ENCODE measurements at regions not wholly inside any gene's neighbourhood (a gene's known extent, or its start where the extent isn't known, plus 50 kb on each side); places are given as distances from the start of the nearest gene placed in this dataset.
"Not testable (repeated sequence)": the region's sequence is repeated elsewhere in the genome, so short reads cannot be mapped to it uniquely, and the experiment has no call there.

DNA sequence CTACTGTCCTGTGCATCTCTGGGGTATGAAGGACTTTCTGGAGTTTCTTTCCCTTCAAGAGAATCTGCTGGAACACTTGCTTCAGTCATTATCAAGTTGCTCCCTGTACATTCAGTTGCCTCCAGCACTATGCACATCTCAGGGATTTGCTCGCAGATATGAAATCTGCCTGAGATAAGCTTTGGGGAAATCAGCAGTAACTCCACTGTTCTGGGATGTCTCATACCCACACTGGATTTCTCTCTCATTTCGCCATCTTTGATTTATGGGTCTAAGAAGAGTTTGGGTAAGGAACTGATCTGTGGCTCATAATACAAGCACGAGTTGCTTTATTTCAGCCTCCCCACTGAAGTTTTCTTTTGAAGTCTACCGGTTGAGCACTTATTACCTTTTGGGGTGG, 585.6 kb downstream of the PSAT1 start:
- no peak for DNase-seq

GRCh38 chr9:78884611-78885150, 587.8 kb downstream of the PSAT1 start:
- no peak for DNase-seq

DNA sequence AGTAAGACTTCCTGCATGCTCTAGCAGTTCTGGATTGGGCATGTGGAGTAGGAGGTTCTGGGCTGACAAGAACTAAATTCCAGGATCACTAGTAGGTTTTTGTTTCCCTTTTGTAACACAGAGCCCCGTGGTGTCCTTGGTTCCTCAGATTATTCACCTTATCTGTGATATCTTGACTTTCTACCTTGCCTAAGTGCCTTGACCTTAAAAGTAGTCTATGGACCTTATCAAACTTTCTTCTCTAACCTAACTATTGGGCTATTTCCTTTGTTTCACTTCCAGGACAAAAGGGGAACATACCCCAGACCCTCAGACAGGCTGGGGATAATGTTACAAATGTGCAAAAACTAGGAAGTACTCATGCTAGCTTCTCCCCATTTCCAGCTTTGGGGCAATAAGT, 595.3 kb downstream of the PSAT1 start:
- DNase-seq: no peak

DNA sequence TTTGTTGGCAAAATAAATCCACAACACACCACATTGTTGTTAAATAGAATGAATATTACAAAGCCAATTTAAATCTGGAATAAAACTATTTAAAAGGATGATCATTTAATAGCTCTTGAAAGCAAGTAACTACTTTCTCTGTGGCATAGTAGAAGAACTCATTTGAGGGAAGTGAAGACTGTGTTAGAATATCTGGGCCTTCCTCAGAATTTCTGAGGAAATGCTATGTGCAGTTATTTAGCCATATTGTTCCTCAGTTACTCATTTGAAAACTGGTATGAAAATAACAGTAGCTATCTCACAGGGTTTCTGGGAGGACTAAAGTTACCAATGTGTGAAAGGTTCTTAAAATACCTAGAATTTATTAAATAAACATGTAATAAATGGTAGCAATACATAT, 595.8 kb downstream of the PSAT1 start:
- no peak for DNase-seq

DNA sequence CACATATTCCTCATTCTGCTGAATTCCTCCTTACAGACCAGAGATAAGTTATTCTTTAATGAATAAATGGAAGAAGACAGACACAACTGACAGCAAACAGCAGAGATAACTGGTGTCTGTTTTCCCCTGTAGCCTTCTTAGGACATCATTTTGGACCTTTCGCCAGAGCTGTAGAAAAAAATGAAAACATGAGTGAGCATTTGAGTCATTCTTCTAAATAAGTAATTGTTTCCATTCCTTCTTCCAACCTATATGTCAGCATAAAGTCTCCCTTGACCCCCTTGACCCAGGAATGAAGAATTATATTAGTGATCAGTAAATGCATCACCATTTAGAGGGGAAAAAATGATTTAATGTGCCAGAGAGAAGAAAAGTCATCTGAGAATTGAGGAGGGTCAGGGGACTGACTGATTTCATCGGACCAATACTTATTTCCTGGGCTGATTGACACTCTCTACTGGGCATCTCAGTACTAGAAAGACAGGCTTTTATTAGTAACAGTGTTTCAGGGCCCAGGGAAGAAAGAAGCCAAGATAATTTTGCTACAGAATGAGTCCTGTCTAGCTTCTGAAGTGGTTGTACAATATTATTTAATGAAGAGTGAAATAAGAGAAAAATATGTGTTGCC, 597.0 kb downstream of the PSAT1 start:
- no peak for DNase-seq

DNA sequence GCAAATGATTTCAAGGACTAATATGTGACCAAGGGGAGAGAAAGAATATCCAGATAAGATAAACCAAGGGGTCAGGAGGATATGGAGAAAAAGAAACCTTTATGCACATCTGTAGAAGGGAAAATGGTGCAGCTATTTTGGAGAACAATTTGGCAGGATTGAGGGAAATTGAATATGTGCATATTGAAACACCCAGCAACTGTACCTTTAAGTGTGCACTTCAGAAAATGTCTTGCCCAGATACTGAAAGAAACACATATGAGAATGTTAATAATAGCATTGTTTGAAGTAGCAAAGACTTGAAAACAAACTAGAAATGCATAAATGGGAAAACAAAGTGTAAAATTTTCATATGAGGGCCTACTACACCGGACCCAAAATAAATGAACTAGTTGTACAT, 599.6 kb downstream of the PSAT1 start:
- DNase-seq: no peak

DNA sequence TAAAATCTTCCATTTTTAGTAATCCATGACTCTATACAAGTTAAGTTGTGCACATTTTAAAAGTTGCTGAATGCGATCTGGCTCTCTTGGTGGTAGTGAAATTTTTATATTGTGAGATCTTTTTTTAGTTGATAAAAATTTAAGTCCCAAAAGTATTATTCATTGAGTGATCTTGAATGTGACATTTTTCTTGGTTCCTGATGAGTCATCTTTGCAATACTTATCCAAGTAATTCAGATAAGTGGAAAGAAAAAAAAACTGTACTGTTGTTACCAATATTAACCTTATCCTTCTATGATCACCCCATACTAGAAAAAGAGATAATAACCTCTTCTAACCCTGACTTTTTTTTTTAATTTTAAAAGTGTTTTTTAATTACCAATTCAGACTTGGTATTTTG, 601.3 kb downstream of the PSAT1 start:
- DNase-seq: no peak

- DNase-seq: no peak
Measured at GRCh38 chr9:78899006-78899405, 602.1 kb downstream of the PSAT1 start.

DNA sequence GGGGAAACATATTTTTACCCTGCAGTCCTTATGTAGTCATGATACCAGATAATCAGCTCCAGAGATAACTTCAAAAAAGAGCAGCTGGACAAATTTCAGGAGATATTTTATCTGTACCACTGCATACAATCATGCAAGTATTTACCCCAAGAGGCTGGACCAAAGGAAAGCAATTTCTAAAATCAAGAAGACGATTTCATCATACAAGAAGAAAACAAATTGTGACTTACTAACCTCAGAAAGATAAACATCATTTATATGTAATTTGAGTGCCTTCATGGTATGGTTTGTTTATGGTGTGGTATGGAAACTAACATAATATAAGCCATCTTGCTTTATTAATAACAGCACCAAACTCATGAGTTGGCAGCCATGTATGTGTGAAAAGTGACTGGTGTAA, 603.6 kb downstream of the PSAT1 start:
- no peak for DNase-seq

GRCh38 chr9:78902051-78902450, 605.1 kb downstream of the PSAT1 start:
- DNase-seq: no peak

GRCh38 chr9:78903581-78903980, 606.7 kb downstream of the PSAT1 start:
- no peak for DNase-seq

DNA sequence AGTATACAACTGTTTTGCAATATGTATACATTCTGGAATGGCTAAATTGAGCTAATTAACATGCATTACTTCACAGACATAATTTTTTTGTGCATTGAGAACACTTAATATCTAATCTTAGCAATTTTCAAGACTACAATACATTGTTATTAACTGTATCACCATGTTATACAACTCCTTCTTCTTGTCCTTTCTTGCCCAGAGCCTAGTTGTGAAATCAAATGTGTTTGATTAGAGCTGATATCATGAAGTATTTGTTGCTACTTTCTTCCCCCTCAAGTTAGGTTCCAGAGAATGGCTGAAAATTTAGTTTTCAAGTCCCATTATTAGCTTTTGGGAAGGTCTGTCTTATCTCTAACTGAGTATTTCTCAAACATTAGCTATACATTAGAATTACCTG, 607.8 kb downstream of the PSAT1 start:
- no peak for DNase-seq

DNA sequence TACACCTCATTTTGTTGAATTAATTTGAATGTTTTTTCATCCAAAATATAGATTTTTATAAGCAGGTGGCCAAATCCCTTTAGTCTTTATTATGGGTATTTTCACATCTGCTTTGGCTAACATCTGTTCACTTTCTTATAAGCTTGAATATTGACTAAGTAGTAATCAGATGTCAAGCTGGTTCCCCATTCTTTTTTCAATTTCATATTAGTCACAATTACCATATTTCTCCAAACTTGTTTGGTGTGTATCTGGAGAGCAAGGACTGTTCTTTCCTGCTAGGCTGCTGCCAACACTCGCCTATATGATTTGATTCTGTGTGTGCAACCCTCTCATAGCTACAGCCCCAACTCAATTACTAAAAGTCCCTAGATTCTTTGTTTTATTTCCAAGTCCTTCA, 608.5 kb downstream of the PSAT1 start:
- DNase-seq: no peak

DNA sequence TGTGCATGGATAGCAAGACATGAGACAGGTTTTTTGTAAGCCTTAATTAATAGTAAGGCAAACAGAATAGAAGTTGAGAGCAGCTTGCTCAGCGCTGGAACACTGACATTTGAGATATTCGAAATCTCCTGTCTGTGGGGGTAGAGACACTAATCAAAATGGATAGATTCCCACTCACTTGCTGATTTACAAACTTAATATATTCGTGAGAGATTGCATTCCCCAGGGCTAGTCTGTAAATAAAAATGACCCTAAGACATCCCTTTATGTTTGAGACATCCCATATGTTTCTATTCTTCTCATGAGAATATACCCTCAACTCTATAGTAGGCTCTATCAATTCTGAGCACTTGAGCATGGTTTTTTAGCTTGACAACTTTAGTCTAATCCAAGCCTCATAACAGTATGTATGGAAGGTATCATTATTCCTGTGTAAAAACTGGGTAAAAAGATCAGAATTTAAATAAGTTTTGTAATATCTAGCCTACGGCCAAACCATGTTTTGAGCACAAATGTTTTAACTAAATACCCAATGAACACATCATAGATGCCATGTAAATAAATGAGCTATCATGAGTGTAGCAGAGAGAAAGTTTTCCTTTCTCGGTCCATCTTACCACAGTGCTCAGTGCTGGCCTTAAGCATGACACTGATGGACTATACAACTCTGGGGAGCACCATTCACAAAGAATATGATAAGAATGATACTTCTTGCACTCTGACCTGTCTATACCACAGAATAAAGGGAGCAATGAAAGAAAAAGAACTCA, 609.2 kb downstream of the PSAT1 start:
- no peak for DNase-seq

DNA sequence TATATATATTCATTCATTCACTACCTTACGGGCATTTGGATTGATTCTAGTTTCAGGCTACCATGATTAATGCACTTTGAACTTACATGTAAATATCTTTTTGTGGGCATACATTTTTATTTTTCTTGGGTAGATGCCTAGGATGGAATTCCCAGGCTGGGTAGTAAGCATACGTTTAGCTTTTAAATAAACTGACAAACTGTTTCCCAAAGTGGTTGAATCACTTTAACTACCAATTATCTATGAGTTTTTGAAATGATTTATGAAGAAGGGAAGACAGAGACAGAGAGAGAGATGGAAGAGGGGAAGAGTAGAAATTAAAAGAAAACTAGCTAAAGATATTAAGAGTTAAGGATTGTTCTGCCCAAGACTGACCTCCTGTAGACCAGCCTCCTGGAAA, 612.6 kb downstream of the PSAT1 start:
- DNase-seq: no peak

- DNase-seq: not testable (repeated sequence)
Measured at GRCh38 chr9:78916884-78917283, 620.0 kb downstream of the PSAT1 start.

DNA sequence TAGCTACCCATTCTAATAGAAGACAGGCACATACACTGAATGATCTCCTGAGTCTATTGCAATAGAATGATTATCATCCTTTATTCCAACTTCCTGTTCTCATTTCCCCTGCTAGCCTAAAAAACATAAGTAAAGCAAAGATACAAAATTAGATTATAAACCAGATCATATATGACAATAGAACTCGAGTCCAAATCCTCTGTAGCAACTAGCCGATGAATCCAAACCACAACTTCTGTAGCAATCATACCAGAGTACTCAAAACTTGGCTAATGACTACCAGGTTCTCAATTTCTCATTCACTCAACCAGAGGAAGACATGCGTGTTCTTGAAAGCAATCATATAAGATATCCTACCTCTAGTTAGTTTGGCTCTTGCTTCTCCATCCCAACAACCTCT, 622.1 kb downstream of the PSAT1 start:
- DNase-seq: no peak

GRCh38 chr9:78919701-78920100, 622.8 kb downstream of the PSAT1 start:
- no peak for DNase-seq

DNA sequence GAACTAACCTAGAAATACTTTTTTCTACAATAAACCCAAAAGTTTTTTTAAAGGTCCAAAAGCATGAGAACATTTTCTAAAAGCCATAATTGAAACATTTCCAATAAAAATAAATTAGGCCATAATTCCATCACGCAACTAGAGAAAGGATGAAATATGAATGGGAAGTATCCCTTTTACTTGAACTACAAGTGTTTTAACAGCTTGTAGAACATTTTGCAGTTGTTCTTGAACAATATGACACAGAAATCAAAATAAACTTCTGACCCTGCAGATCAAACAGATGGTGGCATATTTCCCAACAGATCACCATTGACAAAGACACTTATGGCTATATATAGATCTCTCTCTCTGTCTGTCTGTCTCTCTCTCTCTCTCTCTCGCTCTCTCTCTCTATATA, 624.4 kb downstream of the PSAT1 start:
- no peak for DNase-seq

DNA sequence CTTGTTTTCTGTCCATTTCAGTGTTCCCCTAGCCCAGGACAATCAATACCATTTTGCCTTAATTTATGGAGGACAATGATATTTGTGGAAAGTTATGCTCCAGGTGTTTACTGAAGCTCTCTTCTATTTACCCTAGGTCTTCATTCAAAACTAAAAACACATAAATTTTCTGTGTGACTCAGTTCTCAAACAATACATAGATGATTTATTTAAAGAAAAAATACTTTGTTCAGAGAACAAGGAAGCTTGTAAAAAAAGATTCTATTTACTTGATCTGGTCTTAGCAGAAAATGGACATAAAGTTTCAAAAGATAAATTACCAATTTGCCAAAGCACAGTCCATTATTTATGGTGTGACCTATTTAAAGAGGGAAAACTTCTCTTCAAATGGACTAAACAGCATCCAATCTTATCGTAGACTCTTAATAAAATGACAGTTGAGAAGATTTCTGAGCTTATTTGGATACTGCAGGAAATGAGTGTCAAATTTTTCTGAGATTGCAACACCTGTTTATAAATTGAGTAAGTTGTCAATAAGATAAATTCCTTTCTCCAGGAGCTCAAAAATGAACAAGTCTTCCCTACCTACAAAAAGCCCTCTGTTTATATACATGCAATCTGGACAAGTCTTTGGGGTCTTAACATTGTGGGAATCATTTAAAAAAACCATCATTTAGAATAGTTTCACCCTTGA, 627.2 kb downstream of the PSAT1 start:
- no peak for DNase-seq

GRCh38 chr9:78927099-78927940, 630.4 kb downstream of the PSAT1 start:
- DNase-seq: no peak

DNA sequence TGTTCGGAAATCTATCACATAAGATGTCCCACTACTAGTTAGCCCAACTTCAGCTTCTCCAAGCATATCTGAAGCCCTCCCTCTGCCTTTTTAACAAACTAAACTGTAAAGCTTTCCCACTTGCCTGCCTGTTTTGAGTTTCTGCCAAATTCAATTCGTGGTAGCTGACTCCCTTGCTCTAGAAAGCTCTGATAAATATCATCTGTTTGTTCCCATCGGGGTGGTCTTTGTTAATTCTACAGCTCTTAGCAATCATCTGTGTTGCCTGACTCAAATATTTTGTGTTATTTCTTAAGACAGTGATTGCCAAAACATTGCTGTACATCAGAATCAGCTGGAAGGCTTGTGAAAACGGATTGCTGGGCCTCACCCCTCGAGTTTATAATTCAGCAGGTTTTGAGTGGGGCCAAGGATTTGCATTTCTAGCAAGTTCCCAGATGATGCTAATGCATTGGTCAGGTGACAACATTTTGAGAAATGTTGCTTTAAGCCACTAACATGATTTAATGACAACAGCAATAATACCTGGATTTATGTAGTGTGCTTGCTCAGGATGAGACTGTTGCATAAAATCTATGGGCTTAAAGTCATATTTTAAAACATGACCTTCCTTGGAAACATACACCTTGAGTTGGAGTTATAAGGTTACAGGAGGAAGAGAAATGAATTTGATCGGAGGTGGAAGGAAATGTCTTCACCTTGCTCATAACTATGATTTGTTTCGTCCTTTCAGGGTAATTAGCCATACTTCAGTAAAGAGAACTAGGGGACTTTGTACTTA, 631.9 kb downstream of the PSAT1 start:
- no peak for DNase-seq
